ENCODE measurements at regions not wholly inside any gene's neighbourhood (a gene's known extent, or its start where the extent isn't known, plus 50 kb on each side); places are given as distances from the start of the nearest gene placed in this dataset.

DNA sequence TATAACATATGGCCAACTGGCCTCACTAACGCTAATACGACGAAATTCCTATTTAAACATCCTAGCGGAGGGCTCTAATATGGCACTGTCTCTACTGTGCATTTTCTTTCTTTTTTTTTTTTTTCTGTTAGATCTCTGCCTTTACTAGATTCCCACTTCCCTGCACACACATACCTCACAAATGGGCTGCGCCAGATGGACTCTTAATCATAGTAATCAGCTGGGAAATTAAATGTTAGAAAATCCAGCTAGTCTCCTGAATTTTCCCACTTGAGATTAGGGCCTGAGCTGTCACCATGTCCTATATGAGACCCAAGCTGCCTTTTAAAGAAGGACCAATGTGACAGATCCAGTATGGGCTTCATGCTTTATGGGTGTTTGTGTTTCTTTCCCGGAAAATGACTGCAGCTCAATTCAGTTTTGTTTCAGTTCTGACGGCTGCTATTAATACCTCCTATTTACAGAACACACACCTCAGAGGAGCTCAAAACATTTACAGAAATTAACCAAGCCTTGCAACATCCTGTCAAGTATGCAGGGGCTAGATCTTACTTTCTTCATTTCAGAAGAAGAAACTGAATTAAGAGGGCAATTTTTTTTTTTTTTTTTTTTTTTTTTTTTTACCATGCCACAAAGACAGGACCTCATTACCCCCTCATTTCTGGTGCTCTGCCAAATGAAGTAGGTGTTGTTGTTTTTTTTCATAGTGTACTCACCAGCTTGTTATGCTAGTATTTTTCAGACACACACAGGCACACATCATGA is 49.8 kb upstream of the BLID start:
- DNase-seq, result no peak

Data from NCI-H446 (cell line).